ENCODE measurements at regions not wholly inside any gene's neighbourhood (a gene's known extent, or its start where the extent isn't known, plus 50 kb on each side); places are given as distances from the start of the nearest gene placed in this dataset.

GRCh38 chr2:220309215-220309614, 681.8 kb downstream of the SLC4A3 start:
- no peak for DNase-seq

DNA sequence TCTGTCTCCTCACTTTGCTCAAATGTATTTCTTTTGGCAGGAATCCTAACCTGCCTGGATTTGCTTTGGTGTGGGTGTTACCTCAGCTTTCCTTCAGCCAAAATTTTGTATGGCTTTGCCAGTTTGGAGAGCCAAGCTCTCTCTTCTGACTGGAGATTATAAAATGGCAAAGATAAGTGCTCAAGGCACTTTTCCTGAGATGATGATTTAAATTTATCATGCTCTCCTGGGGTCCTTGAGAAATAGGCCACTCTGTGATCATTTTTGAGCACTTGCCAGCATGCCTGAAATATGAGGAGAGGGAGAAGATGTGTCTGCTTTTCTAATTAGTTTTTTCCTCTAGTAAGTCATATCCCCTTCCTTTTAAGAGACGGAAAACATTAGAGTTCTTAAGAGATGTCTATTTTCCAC, 683.0 kb downstream of the SLC4A3 start:
- no peak for DNase-seq

DNA sequence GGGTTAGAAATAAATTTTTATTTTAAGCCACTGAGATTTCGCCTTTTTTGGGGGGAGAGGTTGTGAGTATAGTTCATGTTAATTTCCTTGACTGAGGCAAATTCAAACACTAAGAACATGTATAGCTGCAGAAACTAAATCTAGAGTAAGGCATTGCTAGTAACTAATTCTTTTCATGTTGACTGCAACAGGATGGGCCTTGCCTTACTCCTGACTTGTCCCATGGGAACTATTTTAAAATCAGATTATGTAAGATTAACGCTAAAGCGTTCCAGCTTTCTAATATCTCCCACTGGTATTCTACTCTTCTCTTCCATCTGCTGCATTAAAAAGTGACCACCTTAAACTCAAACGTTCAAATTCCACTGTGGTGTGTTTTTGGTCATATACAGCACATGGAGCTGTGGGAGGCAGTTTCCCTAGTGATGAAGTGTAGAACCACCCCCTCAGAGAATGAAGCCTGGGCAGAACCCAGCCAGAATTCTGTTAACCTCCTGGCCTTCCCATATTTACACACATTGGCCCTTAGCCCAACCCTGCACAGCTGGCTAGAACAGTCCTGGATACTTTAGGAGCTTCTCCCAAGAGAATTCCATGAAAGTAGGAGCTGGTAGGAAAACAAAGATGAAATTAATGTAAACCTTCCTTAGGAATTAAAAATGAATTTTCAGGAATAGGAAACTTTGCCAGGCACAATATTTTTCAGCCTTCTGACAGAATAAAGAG, 687.8 kb downstream of the SLC4A3 start:
- DNase-seq: no peak

DNA sequence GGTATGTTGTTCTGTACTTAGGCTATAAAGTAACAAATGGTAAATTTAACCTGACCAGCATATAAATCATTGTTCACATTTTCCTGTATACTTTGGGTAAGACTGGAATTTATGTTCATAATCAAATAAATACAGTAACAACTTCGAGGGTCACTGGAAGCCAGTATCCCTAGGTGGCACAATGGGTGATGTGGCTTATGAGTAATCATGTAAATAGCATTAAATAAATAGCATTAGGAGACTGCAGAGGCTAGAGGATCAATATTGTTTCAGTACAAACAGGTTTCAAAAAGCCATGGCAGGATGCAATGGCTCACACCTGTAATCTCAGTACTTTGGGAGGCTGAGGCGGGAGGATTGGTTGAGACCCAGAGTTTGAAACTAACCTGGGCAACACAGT, 690.6 kb downstream of the SLC4A3 start:
- DNase-seq: no peak

DNA sequence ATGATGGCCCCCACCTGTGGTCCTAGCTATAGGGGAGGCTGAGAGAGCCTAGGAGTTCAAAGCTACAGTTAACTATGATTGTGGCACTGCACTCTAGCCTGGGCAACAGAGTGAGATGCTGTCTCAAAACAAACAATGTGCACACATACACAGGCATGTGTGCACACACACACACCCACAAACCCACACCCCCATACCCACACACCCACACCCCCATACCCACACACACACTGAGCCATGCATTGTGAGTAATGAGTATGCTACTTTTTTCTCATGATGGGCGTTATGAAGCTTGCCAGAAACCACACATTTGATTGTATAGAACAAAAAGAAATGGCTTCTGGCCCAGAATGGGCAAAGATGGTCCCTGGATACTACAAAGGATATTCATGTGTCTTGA, 691.1 kb downstream of the SLC4A3 start:
- DNase-seq: no peak

GRCh38 chr2:220320326-220320725, 692.9 kb downstream of the SLC4A3 start:
- no peak for DNase-seq

DNA sequence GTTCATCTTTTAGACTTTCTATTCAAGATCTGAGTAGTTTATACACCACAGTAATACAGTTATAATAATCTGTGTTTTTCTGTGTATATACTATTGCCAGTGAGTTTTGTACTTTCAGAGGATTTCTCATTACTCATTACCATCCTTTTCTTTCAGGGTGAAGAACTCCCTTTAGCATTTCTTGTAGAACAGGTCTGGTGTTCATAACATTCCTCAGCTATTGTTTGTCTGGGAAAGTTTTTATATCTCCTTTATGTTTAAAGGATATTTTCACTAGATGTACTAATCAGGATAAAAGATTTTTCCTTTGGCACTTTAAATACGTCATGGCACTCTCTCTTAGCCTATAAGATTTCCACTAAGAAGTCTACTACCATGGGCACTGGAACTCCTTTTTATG, 705.5 kb downstream of the SLC4A3 start:
- DNase-seq: no peak

GRCh38 chr2:220334210-220334609, 706.8 kb downstream of the SLC4A3 start:
- DNase-seq: no peak

DNA sequence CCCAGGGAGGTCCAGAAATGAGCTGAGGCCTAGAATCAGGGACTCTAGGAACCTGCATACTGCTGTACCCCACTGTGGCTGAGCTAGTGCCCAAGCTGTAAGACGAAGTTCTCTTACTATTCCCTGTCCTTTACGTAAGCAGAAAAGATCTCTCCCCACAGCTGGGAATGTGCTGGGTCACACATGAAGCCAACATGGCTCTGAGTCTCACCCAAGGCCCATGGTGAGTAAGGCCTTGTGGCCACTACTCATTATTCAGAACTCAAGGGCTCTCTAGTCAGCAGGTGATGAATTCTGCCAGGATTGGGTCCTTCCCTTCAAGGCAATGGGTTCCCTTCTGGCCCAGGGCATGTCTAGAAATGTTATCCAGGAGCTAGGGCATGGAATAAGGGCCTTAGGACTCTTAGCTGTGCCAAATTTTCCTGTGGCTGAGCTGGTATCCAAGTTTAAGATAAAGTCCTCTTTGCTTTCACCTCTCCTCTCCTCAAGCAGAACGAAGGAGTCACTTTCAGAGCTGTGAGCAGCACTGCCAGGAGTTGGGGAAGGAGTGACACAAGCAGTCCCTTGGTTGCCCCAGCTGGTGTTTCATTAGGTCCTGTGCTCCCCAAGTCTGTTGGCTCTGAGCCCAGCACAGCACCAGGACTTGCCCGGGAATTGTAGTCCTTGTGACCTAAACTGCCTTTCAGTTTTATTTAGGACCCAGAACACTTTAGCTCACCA, 707.6 kb downstream of the SLC4A3 start:
- DNase-seq: no peak

GRCh38 chr2:220335591-220335915, 708.1 kb downstream of the SLC4A3 start:
- DNase-seq: peak; percentile 54

DNA sequence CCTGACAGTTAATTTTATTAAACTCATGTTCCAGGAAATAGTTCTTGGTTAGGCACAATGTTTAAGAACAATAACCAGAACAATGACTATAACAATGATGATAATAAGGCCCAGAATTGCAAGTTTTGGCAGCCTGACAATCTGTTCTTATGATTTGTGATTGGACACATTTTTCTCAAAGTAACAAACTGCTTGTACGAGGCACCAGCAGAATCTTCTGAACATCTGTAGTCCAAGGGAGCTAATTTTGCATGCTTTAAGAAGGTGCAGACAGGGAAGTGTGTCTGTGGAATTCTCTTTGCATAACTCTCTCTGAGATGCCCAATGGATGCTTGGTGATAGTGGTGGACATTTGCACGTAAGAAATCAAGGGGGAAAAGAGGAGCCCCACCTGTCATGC, 709.3 kb downstream of the SLC4A3 start:
- no peak for DNase-seq

GRCh38 chr2:220337611-220338440, 710.4 kb downstream of the SLC4A3 start:
- no peak for DNase-seq

GRCh38 chr2:220341014-220341413, 713.6 kb downstream of the SLC4A3 start:
- DNase-seq: no peak

DNA sequence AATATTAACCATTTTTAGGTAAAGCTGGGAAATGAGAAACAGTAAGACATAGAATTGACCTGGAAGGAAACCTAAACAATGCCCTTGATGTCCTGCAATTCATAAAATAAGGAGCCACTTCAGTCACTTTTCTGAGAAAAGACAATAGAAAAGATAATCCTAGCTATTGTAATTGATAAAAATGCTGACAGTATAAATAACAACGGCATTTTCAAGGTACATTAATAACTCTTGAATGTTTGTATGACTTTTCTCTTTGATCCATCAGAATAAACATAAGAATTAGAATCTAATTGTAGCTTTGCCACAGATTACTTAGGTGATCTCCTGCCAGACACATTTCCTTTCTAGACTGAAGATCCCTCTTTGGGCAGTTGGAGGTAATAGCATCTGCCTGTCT, 719.5 kb downstream of the SLC4A3 start:
- DNase-seq: no peak

DNA sequence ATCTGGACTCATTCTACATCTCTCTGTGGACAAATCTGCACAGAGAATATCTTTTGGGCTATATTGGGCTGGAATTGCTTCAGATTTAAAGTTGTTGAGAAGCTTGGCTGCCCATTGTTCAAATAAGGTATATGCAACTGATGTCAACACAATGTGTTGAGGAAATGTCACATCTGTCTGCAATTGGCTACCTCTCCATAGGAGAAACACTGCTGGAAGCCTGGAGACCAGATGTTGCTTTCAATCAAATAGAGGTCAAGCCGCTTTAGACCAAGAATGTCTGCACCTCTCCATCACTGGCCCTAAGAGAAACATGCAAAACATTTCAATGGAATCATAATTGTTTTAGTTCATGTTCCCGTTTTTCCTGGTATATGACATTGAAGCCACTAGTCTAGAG, 720.2 kb downstream of the SLC4A3 start:
- DNase-seq: no peak

DNA sequence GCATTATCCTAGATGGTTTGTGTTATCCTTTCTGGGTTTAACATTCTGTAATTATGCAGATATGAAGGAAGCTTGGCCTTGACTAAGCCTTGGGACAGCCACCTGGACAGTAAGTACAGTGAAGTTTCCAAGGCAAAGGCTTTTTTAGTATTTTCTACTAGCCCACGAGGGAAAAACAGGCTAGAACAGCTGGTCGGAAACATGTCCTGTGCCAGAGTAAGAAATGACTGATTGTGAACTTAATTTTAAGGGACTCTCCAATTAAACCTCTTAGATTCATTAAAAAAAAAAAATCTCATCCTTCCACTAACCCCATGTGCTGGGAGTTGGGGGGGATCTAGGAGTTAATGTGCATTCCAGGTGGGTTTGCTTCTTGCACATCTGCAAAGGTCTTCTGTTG, 720.8 kb downstream of the SLC4A3 start:
- DNase-seq: no peak

- no peak for DNase-seq
Observed at GRCh38 chr2:220353897-220354296, 726.5 kb downstream of the SLC4A3 start.

DNA sequence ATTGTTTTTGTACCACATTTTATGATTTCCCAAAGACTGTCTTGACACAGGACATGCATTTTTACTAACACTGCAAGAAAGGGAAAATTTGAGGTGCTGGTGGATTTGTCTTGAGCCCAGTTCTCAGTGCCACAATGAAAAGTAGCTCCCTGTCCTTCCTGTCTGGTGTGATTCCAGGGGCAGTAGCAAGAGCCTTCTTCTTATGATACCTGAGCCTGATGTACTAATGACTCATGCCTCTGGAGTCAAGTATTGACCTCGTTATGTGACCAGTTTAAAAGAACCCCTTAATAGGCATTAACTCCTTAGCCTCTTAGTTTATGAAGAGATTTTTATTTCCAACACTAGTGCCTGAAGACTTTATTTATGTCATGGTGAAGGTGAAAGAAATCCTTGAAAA, 728.6 kb downstream of the SLC4A3 start:
- DNase-seq: no peak

DNA sequence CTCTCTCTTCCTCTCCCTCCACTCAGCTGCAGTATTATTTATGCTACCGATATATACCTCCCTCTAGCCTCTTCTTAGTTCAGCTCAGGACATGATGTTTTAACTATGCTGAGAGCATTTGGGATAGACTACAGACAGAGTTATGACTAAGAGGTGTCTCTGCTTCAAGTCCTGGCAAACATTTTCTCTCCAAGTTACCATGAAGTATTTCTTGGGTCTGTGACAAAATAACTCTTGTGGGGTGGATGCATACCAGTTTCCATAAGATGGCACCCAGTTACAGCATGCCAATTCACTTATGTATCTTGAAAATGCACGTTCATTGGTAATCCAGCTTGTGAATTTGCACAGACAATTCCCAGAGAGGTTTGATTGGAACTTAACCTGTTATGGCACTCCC, 737.6 kb downstream of the SLC4A3 start:
- DNase-seq: no peak

DNA sequence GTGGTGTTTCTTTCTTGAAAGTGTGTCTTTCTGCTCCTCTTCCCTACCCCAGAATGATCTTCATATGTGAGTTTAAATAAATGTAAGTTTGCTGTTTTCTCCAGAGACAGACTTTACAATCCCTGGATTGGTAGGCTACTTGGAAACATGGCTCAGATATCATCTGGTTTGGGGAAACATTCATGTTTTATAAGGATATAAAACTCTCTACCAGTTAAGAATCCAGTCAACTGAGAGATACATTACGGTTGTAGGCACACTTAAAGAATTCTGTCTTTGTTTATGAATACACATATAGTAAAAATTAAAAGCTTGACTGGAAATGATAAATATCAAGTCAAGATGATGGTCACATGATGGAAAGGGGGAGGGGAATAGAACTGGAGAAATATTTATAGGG, 739.3 kb downstream of the SLC4A3 start:
- no peak for DNase-seq

DNA sequence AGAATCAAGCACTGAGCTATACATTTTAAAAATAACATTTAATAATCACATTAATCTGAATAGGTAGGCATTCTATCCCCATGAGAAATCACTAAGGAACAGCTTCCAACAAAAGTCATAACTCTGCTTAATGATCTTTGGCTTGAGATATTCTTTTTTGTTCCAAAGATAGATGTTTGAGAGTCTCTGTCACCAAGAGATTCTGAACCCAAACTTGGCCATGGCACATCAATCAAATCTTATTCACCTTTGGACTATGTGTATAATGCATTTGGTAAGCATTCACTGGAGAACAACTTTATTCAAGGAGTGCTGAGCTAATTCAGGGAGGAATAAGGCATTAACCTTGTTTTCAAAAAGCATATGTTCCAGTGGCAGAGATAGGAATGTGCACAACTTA, 743.3 kb downstream of the SLC4A3 start:
- DNase-seq: no peak

- no peak for DNase-seq
Observed at GRCh38 chr2:220371211-220371610, 743.8 kb downstream of the SLC4A3 start.

- no peak for DNase-seq
Observed at GRCh38 chr2:220373878-220374277, 746.4 kb downstream of the SLC4A3 start.

GRCh38 chr2:220374282-220374681, 746.9 kb downstream of the SLC4A3 start:
- DNase-seq: no peak
